AML-193 (cell line): ENCODE measurements at regions not wholly inside any gene's neighbourhood (a gene's known extent, or its start where the extent isn't known, plus 50 kb on each side); places are given as distances from the start of the nearest gene placed in this dataset.
A peak's percentile ranks its signal among the peaks of the same experiment; 100 is the strongest.
"Not testable (repeated sequence)": the region's sequence is repeated elsewhere in the genome, so short reads cannot be mapped to it uniquely, and the experiment has no call there.

Source experiments
- DNase-seq, 2 experiments: peaks; one replicate each; lab custom pipeline; 2025; lab: John Stamatoyannopoulos, UW

DNA sequence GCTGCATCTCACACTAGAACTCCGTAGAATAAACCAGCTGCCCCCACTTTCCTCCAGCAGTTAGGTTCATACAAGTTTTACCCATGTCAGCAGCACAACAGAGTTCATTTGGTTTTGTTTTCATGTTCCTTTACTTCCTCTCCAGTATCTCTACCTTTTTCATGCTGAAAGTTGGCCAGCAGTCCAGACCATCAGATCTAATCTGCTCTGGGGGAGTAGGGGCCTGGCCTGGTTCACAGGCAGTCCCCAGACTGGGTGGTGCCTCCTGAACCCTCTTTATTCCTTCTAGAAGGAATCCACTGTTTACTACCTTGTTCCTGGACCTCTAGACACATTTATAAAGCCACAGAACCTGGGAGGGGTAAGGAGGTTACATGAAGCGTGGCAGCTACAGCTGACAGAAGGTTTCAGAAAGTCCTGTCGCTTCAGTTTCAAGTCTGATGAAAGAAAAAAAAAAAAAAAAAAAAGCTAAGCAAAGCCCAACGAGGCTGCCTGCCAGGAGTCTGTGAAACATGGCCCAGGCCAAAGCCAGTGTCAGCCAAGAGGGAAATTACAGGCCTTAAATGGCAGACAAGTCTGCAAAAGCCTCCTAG lies 184.6 kb upstream of the JUN start:
- DNase-seq: no peak

DNA sequence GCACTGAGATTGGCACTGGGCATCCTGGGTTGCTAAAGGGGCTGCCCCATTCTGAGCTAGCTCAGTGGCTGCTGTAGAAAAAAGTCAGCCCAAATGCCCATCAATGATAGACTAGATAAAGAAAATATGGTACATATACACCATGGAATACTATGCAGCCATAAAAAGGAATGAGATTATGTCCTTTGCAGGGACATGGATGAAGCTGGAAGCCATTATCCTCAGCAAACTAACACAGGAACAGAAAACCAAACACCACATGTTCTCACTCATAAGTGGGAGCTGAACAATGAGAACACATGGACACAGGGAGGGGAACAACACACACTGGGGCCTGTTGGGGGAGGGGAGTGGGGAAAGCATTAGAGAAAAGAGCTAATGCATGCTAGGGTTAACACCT lies 185.3 kb upstream of the JUN start:
- not testable (repeated sequence) for DNase-seq

DNA sequence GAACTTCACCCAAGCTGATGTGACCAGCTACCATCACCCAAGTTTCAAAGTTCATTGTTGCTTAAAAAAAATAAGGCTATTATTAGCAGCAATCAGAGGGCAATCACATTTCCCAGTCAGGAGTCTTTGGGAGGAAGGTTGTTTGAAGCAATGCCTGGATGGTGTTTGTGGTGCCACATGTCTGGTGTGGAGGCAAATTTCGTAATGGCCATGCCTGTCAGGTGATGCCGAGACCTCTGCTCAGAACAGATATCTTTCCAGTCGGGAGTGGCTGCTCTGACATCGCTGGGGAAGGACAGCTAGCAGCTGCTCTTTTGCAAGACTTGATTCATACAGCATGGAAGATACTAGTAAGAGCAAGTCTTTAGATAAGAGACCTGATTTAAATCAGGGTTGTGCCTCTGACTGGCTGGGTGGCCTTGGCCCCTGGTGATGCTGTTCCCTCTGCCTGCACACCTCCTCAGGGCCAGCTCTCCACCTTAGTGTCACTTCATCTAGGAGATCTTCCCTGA lies 187.8 kb upstream of the JUN start:
- no peak for DNase-seq

DNA sequence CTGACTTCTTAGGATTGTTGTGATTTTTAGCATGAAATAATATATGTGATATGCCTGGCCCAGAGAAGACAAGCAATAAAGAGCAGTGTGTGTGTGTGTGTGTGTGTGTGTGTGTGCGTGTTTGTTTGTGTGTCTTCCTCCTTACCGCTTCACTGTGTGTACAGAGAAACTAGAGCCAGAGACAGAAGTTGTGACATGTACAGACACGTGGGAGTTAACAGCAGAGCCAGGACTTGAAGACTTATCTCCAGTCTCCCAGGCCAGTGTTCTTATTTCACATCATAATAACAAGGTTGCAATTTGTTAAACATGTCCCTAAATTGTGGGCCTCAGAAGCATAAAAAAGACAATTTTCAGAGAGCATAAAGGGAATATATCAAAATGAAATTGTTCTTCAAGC lies 192.0 kb upstream of the JUN start:
- no peak for DNase-seq

DNA sequence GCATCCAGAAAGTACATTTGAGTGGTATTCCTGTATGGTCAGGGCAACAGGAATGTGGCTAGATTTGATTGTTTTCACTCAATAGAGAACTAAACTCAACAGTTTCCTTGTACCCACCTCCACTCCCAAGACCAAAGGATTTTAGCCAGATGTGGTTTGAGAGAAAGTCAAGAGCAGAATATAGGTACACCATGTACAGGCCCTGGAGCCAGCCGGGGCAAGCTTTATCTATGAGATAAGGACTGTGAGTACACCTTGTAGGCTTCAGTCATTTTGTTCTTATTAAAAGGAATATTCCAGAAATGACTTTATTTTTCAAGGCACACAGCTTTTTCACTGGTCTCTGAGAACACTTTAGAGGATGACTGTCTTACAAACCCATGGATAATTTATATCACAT lies 192.4 kb upstream of the JUN start:
- DNase-seq: no peak

DNA sequence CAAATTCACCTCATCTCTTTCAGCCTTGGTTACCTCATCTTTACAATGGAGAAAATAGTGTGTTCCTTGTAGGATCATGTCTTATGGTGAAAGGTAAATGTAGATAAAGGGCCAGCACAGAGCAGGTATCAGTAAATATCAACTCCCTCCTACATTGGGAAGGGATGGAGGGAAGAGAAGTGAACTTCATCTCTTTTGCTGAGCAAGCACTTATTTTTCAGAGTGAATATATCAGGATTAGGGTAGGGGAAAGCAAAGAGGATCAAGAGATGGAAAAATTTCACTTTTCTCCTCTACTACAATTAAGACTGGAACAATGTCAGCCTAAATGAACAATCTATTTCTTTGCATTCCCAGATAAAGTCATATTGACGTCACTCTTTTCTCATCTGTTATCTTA lies 193.8 kb upstream of the JUN start:
- DNase-seq: no peak

DNA sequence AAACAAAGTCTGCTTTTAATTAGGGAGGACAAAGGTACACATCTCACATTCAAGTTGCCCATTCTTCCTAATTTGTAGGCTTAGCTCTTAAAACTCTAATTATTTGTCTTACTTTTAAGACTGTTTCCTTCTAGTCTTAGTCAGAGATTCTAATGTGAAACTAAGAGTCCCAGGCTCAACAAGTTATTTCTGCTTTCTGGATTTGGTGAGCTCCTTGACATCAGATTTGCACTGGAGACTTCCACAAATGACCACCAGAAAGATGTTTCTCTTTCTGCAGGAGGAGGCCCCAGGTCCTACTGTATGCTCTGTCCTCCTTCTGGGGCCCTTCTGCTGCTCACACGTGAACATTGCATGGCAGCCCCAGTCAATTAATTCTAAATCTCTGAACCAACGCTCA lies 194.2 kb upstream of the JUN start:
- no peak for DNase-seq

DNA sequence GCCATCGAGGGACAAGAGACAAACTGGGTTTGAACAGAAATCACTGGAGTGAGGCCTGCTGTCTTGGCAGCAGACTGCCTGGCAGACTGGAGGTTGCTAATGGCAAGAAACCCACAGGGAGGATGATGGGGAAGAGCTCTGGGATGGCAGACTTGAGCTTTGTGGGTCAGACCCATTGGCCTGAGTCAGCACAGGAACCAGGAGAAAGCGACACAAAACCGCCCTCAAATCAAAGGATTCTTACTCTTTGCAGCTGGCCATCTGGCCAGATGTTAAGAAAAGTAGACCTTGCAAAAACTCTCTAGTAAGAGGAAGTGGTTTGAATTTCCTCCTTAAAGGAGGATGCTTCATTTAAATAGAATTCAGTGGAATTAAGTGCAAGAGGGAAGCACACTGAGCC lies 195.2 kb upstream of the JUN start:
- DNase-seq: peak; percentile 77 to 78

DNA sequence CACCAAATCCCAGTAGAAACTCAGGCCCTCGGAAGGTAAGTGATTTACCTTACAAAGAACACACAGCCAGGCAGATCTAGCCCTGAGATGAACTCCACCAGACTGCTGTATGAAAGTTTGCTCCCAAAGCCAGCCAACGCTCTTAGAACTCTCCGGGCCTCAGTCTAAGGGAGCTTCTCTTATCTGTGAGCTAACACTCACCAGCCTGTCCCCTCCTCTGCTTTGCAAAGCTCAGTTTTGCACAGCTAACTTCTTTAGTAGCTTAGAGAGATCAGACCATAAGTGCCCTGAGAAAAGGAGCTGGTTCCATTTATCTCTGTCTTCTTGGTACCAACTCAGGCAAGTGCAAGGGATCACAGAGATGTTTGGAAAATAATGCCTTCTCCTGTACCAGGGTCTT lies 195.8 kb upstream of the JUN start:
- DNase-seq: no peak

DNA sequence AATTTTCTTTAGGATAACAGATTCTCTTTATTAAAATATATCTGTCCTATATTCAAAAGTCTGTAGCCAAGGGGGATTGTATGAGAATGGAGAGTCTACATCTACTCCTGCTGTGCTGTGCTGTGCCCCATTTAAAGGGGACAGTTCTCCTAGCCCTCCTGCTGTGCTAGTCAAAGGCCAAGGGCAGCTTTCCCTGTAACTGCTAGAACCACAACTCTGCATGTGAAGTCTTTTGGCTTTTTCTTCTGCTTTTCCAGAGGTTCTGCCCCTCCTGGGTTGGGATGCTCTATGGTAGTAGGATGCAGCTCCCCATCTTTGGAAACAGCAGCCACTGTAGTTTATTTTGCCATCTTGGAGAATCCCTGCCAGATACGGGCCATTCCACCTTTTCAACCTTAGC lies 197.5 kb upstream of the JUN start:
- DNase-seq: no peak

DNA sequence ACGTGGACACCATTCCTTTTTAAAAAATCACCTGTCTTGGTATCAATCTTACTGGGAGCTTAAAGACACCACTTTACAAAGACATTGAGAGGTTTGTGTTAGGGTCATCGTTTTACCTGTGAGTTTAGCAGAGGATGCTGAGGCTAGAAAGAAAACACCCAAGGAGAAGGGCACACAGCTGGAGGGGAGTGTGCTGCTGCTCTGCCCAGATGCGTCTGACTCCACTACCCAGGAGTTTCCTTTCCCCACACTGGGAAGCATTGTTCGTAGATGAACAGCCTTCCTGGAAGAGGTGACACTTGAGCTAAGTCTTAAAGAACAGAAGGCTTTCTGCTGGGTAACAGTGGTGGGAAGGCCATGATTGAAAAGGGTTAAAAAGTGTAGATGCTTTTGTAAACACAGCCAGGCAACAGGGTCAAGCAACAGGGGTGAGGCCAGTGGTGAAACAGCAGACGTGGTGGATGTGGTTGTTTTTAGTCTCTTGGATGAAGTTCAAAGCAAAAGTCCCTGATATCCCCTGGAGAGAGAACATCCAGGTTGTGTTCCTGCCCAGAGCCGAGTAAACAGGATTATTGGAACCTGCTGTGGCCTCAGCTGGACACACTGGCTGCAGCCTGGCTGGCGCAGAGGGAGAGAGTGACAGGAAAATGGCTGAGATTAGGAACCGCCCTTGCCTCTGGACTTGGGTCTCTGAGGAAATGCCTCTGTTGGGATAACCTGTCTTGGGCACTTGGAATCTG lies 198.6 kb upstream of the JUN start:
- DNase-seq: no peak

DNA sequence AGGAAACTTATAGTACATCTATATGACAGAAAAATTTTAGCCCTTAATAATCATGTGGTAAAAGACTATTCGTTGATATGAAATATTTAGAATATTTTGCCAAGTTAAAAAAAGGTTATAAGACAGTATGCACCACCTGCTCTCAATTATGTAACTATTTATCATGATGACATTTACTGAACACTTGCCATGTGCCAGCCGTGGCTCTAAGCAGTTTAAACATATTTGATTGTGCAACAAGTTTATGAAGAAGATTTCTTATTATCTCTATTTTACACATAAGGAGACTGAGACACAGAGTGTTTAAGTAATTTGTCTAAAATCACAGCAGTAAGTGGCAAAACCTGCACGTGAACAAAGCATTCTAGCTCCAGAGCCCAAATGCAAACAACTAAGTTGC lies 199.3 kb upstream of the JUN start:
- DNase-seq: no peak

DNA sequence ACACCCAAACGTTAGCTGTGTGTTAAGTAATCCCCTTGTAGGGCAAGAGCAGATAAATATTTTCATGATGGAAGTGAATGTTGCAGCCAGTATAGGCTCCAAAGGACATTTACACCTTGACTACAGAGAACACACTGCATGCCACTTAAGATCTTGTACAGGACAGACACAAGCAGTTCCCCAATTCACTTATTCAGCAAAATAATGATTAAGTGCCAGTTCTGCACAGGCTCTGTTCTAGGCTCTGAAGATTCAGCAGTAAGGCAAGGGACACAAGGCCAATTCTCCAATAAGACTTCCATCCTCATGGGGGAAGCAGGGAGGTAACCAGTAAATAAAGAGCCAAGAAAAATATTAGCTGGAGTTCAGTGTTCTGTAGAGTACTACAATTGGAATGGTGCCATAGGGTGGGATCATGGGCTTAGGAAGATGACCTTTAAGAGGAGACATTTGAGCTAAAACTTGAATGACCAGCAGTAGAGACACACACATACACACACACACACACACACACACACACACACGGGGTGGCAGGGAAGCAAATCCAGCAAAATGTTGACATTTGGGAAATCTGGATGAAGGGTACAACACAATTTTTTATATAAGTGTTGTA lies 199.9 kb upstream of the JUN start:
- DNase-seq: no peak

DNA sequence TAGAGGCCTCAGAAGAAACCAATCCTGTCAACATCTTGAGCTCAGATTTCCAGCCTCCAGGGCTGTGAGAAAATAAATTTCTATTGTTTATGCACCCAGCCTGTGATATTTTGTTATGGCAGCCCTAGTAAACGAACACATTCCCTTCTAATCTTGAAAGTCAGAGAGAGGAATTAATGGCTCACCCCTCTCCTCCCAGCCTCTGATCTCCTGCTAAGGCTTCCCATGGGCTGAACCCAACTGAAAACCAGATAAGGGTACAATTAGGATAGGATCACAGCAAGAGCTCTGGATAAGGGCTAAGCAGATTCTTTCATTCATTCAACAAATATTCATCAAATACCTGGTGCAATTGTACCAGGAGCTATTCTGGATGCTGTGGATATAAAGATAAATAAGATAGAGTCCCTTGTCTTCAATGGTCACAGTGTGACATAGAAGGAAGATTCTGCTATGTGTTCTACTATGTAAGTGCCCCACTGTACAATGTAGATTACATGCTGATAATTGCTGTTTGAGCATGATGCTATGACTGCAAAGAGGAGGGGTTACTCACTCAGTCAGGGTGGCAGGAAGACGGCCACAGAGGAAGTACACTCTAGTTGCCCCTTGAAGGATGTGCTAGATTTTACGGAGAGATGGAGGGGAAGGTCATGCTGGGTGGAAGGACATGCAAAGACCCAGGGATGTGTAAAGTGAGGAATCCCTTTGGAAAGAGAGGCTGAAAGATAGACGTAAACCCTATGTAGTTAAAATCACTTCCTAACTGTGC lies 203.3 kb upstream of the JUN start:
- no peak for DNase-seq

DNA sequence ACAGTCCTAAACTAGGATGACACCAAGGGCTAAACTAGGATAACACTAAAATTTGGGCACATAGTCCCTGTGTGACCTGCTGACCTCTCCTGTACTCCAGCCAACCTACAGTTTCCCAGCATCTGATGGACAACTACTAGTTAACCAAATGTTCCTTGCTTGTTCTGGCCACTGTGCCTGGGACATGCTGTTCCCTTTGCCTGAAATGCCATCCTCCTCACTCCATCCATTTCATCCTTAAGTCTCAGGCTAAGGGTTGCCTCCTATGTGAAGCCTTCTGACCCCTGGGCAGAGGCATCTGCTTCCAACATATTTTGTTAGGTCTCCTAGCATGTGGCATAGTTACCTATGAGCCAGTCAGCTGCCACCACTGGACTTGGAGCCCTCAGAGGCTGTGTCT lies 204.9 kb upstream of the JUN start:
- DNase-seq: no peak

DNA sequence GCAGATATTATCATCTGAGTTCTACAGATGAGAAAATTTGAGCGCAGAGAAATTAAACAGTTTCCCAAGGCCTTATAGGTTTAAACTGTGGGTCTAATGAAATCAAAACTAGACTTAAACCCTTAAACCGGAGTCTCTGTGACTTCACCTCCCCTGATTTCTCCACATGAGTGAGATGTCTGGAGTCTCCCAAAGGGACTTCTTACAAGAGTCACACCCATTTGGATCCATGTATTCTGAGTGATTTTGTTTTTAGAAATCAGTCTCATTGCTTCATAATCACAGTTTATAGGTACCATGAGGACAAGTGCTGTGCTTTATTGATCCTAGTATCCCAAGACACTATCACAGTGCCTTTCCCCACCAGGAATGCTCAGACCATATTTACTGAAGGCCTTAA lies 206.0 kb upstream of the JUN start:
- no peak for DNase-seq

DNA sequence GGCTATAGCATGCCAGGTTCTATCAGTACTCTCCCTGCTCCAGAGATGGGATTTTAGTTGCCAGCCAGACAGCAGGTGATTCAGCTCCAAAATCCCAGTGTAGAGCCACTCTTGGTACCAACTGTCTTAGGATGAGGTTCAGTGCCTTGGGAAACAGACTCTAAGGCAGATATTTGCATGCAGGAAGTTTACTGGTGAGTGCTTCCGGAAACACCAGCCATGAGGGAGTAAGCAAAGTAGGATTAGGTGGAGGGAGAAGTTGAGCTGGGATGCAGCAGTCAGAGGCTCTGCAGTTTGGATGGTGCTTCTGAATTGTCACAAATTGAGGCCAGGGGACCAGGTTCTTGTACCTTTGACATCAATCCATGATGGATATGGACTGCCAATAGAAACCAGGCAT lies 207.5 kb upstream of the JUN start:
- no peak for DNase-seq

DNA sequence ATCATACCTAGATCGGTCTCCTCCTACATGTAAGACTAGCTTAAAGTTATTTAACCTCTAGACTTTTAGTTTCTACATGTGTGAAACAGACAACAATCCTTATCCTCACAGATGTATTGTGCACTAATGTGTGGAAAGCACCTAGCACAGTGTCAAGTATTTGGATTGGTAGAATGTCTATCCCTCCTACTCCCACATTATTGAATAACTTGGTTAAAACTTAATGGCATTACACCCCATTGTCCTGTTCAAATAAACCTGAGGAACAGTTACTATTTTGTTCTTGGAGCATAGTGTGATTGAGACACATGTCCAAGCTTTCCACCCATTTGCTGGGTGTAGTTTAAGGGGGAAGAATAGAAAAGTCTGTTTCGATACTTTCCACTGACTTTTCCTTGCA lies 208.8 kb upstream of the JUN start:
- no peak for DNase-seq

DNA sequence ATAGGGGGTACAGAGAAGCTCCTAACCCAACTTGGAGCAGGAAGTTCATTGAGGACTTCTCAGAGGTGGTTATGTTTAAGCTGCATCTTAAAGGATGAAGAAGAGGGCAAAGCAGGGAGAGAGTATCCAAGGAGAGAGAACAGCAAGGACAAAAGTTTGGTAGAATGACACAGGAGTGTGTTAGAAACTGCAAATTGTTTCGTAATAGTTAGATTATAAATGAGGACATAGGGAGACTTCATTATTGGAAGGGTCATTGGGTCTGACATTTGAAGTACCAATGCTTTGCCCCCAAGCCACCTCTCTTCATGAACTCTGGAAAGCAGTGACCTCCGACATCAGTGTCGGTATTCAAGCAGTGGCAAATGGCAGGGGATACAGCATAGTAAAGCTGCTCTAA lies 209.6 kb upstream of the JUN start:
- no peak for DNase-seq

DNA sequence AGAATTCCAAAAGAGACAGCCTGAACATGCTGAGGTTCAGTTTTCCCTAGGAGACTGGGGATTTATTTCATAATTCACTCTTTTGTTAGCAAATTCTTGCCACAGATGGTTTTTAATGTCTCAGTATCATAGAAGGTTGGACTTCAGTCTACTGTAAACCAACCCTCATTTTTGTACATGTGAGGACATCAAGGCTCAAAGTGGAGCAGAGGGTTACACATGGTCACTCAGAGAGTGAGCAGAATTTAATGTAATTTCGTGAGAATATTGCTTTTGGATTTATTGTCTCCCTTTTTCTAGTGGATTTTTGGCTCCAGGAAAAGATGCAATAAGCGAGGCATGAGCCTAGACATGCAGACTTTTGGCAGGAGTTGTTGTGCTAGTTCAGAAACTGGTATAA lies 210.8 kb upstream of the JUN start:
- no peak for DNase-seq

DNA sequence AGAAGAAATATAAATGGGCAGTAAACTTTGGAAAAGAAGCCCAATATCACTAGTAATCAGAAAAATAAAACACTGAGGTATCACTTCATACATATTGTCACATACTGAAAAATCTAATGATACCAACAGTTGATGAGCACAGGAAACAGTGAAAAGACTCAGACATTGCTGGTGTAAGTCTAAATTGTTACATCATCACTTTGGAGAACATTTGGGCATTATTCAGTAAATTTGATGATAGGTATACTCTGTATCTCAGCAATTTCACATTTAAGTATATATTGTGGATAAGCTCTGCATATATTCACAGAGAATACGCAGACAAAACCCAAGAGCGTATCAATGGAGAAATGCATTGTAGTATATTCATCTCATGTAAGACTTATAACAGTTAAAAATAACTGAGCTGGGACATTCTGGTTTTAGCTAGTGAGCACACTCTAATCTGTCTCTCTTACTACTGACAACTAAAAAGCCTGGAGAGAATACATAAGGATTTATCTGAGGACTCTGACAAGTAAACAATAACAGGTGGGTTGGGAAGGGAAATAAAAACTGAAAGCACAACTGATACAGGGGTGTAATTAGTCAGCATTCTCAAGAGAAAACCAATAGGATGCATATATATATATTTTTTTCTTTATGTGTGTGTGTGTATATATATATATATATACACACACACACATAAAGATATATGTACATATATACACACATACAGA lies 212.7 kb upstream of the JUN start:
- no peak for DNase-seq

DNA sequence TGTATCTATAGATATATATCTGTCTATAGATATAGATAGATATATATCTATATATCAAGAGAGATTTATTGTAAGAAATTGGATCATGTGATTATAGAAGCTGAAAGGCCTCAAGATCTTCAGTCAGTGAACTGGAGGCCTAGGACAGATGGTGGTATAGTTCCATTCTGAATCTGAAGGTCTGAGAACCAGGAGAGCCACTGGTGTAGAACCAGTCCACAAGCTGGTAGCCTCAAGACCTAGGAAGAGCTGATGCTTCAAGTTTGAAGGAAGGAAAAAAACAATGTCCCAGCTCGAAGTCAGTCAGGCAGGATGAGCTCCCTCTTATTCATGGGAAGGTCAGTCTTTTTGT lies 213.2 kb upstream of the JUN start:
- DNase-seq: no peak
